Thyroid gland (tissue), 4 donors: ENCODE measurements at regions not wholly inside any gene's neighbourhood (a gene's known extent, or its start where the extent isn't known, plus 50 kb on each side); places are given as distances from the start of the nearest gene placed in this dataset.

Source experiments
- CTCF ChIP-seq, 6 experiments: fragments of 200-600 bp in 3 of 6; fragments of 450-650 bp in 3 of 6; sonication (generic) in 3 of 6; IDR thresholded peaks; one replicate each; pipeline ENCODE4 v1.5.1; 2016 to 2019; ENCODE audit warnings: antibody characterized with exemption in 6 of 6, mild to moderate bottlenecking in 2 of 6, inconsistent platforms in 1 of 6, moderate library complexity in 1 of 6
- POLR2A ChIP-seq, 2 donors: fragments of 450-650 bp; IDR thresholded peaks; one replicate each; pipeline ENCODE4 v1.6.1; 2017; ENCODE audit warnings: antibody characterized with exemption in 2 of 2, mild to moderate bottlenecking in 2 of 2, moderate library complexity in 1 of 2

- TF ChIP-seq CTCF (IDR thresholded peaks at IDR 0.05): no peak
- no peak for TF ChIP-seq POLR2A (IDR thresholded peaks at IDR 0.05)
Observed at GRCh38 chr17:68790492-68790891, 164.7 kb downstream of the ABCA8 start.
